Endodermal cell (in vitro differentiated cells): ENCODE measurements at regions not wholly inside any gene's neighbourhood (a gene's known extent, or its start where the extent isn't known, plus 50 kb on each side); places are given as distances from the start of the nearest gene placed in this dataset.

Experiments used
- DNase-seq: peaks from one replicate; pipeline ENCODE4 v3.0.0-alpha.2; 2017
- H3K27ac ChIP-seq: 2 replicates; pipeline ENCODE4 v1.5.1; 2013; ENCODE audit warnings: mild to moderate bottlenecking, low read depth, low read length, moderate library complexity
- H3K27me3 ChIP-seq: 2 replicates; pipeline ENCODE4 v1.6.1; 2013; ENCODE audit warnings: mild to moderate bottlenecking, low read length, moderate library complexity; ENCODE audit not compliant: insufficient read depth, control insufficient read depth, poor library complexity, severe bottlenecking
- H3K36me3 ChIP-seq: 2 replicates; pipeline ENCODE4 v1.7.0; 2013; ENCODE audit warnings: mild to moderate bottlenecking, low read length, moderate library complexity; ENCODE audit not compliant: control insufficient read depth, insufficient read depth
- H3K4me1 ChIP-seq: one replicate; pipeline ENCODE4 v1.7.0; 2013; ENCODE audit warnings: low read length; ENCODE audit not compliant: control insufficient read depth, insufficient read depth
- H3K4me3 ChIP-seq: 2 replicates; pipeline ENCODE4 v1.5.1; 2013; ENCODE audit warnings: mild to moderate bottlenecking, low read length, moderate library complexity
- H3K9ac ChIP-seq: 2 replicates; pipeline ENCODE4 v1.6.1; 2013; ENCODE audit warnings: mild to moderate bottlenecking, low read length, moderate library complexity; ENCODE audit not compliant: poor library complexity, severe bottlenecking; ENCODE audit errors: extremely low read depth
- H3K9me3 ChIP-seq: 2 replicates; pipeline ENCODE4 v1.6.1; 2013; ENCODE audit warnings: mild to moderate bottlenecking, low read length, moderate library complexity; ENCODE audit not compliant: control insufficient read depth
- H3K27ac Mint-ChIP-seq: 2 replicates; pipeline ENCODE4 v1.8.0; 2020; ENCODE audit warnings: mixed read lengths
- H3K27me3 Mint-ChIP-seq: 2 replicates; pipeline ENCODE4 v1.8.0; 2021; ENCODE audit warnings: mild to moderate bottlenecking, mixed read lengths; ENCODE audit not compliant: insufficient read depth
- H3K36me3 Mint-ChIP-seq: 2 replicates; pipeline ENCODE4 v1.8.0; 2020; ENCODE audit warnings: low read depth, mixed read lengths
- H3K4me1 Mint-ChIP-seq: 2 replicates; pipeline ENCODE4 v1.8.0; 2020; ENCODE audit warnings: mixed read lengths
- H3K4me3 Mint-ChIP-seq: 2 replicates; pipeline ENCODE4 v1.8.0; 2020; ENCODE audit warnings: mild to moderate bottlenecking, moderate library complexity, mixed read lengths
- H3K9me3 Mint-ChIP-seq: 2 replicates; pipeline ENCODE4 v1.8.0; 2020; ENCODE audit warnings: mild to moderate bottlenecking, mixed read lengths
- CTCF ChIP-seq: fragments of 200-600 bp; sonication (generic); conservative IDR thresholded peaks from 2 replicates; pipeline ENCODE4 v1.5.0; 2021; ENCODE audit warnings: antibody characterized with exemption, mild to moderate bottlenecking
- WGBS, 2 experiments: methylation state at CpG; one replicate each; pipeline versions ENCODE4 v1.1.5 to v1.1.7; 2013; ENCODE audit warnings: missing lambda C conversion rate in 2 of 2, mixed read lengths in 1 of 2; ENCODE audit not compliant: insufficient coverage in 1 of 2, insufficient read length in 1 of 2; 5-methylcytosine and 5-hydroxymethylcytosine counted together

DNA sequence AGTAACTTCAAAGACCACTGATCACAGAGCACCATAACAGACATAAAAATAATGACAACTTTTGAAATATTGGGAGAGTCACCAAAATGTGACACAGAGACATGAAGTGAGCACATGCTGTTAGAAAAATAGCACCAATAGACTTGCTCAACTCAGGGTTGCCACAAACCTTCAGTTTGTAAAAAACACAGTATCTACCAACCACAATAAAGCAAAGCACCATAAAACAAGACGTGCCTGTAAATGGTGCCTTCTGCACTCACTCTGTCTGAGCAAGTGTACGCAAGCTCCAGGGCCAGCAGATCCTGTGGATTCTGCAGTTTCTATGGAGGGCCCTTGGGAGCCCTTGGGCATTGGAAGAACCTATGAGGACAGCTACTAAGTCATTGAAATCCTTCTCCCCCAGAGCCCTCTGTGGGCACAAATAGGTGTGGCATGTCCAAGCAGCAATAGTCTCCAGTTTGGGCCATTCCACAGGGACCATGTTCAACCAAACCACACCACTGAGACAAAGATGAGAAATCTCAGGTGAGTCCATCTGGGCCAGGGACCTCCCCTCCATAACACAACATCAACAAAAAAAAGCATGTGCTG is 116.9 kb upstream of the RAB4A start:
- DNase-seq: no peak
- no peaks in the 10 kb centered on the region for H3K9me3 ChIP-seq
- no peaks in the 10 kb centered on the region for H3K9me3 Mint-ChIP-seq
- H3K27ac ChIP-seq: no peak overlapping the region
- H3K9ac ChIP-seq: no peak overlapping the region
- H3K4me3 Mint-ChIP-seq: no peak overlapping the region
- peaks cover 21% of the 10 kb centered on the region for H3K4me1 Mint-ChIP-seq
- peaks cover 13% of the 10 kb centered on the region for H3K4me1 ChIP-seq
- H3K36me3 Mint-ChIP-seq: no peaks in the 10 kb centered on the region
- H3K27me3 ChIP-seq: peaks cover 20% of the 10 kb centered on the region
- H3K36me3 ChIP-seq: no peaks in the 10 kb centered on the region
- 96 to 100% methylated on average over 2 of the region's 2 CpGs for WGBS, 2 experiments
- H3K27me3 Mint-ChIP-seq: peaks cover 5% of the 10 kb centered on the region
- H3K27ac Mint-ChIP-seq: no peak overlapping the region
- H3K4me3 ChIP-seq: no peak overlapping the region
- TF ChIP-seq CTCF: peak; percentile 25

DNA sequence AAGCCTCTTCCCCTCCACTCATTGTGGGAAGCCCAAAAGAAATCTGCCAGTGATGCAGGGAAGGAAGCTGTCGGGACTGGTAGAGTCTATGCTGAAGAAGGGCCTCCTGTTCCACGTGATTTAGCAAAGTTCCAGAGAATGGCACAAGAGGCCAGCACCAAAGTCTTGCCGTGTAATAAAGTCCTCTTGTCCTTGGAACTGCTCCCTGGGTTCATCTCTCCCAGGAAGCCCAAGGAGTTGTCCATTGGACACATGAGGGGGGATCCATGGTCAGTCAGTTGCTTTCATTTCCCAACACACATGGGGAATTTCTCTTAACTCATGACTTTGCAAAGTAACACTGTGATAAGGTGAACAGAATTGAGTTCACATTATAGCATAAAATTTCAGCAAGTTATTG is 116.1 kb upstream of the RAB4A start:
- DNase-seq: no peak
- H3K27me3 ChIP-seq: peaks cover 14% of the 10 kb centered on the region
- no peak overlapping the region for H3K9ac ChIP-seq
- no peak for TF ChIP-seq CTCF
- H3K27ac Mint-ChIP-seq: no peak overlapping the region
- no peaks in the 10 kb centered on the region for H3K36me3 ChIP-seq
- H3K4me3 Mint-ChIP-seq: no peak overlapping the region
- H3K36me3 Mint-ChIP-seq: no peaks in the 10 kb centered on the region
- no peak overlapping the region for H3K27ac ChIP-seq
- WGBS, 2 experiments: 92 to 100% methylated on average over 3 of the region's 3 CpGs
- peaks cover 25% of the 10 kb centered on the region for H3K4me1 Mint-ChIP-seq
- H3K4me3 ChIP-seq: no peak overlapping the region
- H3K9me3 Mint-ChIP-seq: no peaks in the 10 kb centered on the region
- H3K9me3 ChIP-seq: no peaks in the 10 kb centered on the region
- peaks cover 13% of the 10 kb centered on the region for H3K4me1 ChIP-seq
- peaks cover 5% of the 10 kb centered on the region for H3K27me3 Mint-ChIP-seq

DNA sequence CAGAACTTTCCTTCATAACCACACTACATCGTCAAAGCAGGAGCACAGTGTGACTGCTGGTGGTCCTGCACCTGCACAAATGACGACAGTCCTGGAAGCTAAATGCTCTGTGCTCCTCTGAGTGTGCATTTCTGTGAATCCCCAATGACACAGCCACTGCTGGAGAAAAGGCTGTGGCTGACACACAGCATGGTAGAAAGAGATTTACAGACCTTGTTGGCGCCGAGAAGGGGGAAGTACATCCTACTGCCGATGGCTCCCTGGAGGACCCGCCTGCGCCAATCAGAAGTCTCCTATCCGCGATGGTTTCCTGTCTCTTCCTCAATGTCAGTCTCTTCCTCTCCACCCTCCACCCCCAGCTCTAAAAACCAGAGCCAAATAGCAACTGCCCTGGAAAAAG is 115.4 kb upstream of the RAB4A start:
- no peak for DNase-seq
- Mint-ChIP-seq H3K36me3 (no peaks in the 10 kb centered on the region), H3K27me3 (peaks cover 4% of the 10 kb centered on the region), H3K4me3 (no peak overlapping the region), H3K9me3 (no peaks in the 10 kb centered on the region), H3K4me1 (peaks cover 31% of the 10 kb centered on the region), H3K27ac (no peak overlapping the region)
- H3K9me3 ChIP-seq: no peaks in the 10 kb centered on the region
- 85 to 93% methylated on average over 3 to 9 of the region's 9 CpGs for WGBS, 2 experiments
- H3K36me3 ChIP-seq: no peaks in the 10 kb centered on the region
- no peak for TF ChIP-seq CTCF
- H3K4me3 ChIP-seq: no peak overlapping the region
- peaks cover 13% of the 10 kb centered on the region for H3K4me1 ChIP-seq
- H3K27me3 ChIP-seq: peaks cover 14% of the 10 kb centered on the region
- no peak overlapping the region for H3K27ac ChIP-seq
- no peak overlapping the region for H3K9ac ChIP-seq
